A549 (cell line): ENCODE measurements at regions not wholly inside any gene's neighbourhood (a gene's known extent, or its start where the extent isn't known, plus 50 kb on each side); places are given as distances from the start of the nearest gene placed in this dataset.
A peak's percentile ranks its signal among the peaks of the same experiment; 100 is the strongest.
"Not testable (repeated sequence)": the region's sequence is repeated elsewhere in the genome, so short reads cannot be mapped to it uniquely, and the experiment has no call there.

Experiments used
- ATAC-seq, 2 experiments: fragments of 200-7000 bp in 1 of 2; fragments of >200 bp in 1 of 2; cut with Nextera tagmentation in 1 of 2; cut with Tn5 transposase in 1 of 2; 3 replicates each; pipeline versions ENCODE4 v1.8.0 to v1.9.1; 2018 to 2020; ENCODE audit warnings: mild to moderate bottlenecking in 1 of 2, moderate library complexity in 1 of 2
- CTCF ChIA-PET: fragments of 300-600 bp; sonication (Branson Sonifier 250); formaldehyde crosslinking; extraction: SDS; loops from one replicate; lab custom pipeline; 2021; ENCODE audit warnings: antibody characterized with exemption, inconsistent platforms; lab: Yijun Ruan, JAX
- POLR2A ChIA-PET: fragments of 350-600 bp; formaldehyde crosslinking; extraction: SDS; loops from one replicate; lab custom pipeline; 2021; ENCODE audit warnings: antibody characterized with exemption, inconsistent platforms; lab: Yijun Ruan, JAX
- DNase-seq, 2 experiments: peaks; one replicate each; pipeline versions ENCODE4 v3.0.0 to v3.0.0-alpha.2; 2011 to 2016; ENCODE audit warnings: low read depth in 1 of 2, low spot score in 1 of 2
- FAIRE-seq: peaks from 2 replicates; lab custom pipeline; 2011; peaks lifted over from hg19 to GRCh38; lab: Jason Lieb, UNC
- H3K27ac ChIP-seq, 2 experiments: fragments of >200 bp; sonication (Bioruptor Twin); formaldehyde crosslinking; 3 replicates each; pipeline ENCODE4 v1.5.1; 2016 to 2017
- H3K4me1 ChIP-seq: fragments of >200 bp; sonication (Bioruptor Twin); formaldehyde crosslinking; 3 replicates; pipeline ENCODE4 v1.6.1; 2016
- H3K4me2 ChIP-seq: fragments of >200 bp; sonication (Bioruptor Twin); formaldehyde crosslinking; 3 replicates; pipeline ENCODE4 v1.6.1; 2016
- H3K4me3 ChIP-seq: fragments of >200 bp; sonication (Bioruptor Twin); formaldehyde crosslinking; 3 replicates; pipeline ENCODE4 v1.5.1; 2016
- H3K9me3 ChIP-seq: fragments of >200 bp; sonication (Bioruptor Twin); formaldehyde crosslinking; 3 replicates; pipeline ENCODE4 v1.6.1; 2016
- ATOH8 ChIP-seq: fragments of 250-450 bp; sonication (Bioruptor Pico); IDR thresholded peaks from 2 replicates; pipeline ENCODE4 v1.5.0; 2020; ENCODE audit warnings: low read depth, mild to moderate bottlenecking, moderate library complexity
- CHD4 ChIP-seq: fragments of 200-600 bp; sonication (generic); IDR thresholded peaks from 2 replicates; pipeline ENCODE4 v1.6.1; 2016; ENCODE audit warnings: antibody characterized with exemption, mild to moderate bottlenecking, borderline replicate concordance
- EHF ChIP-seq: fragments of 250-450 bp; sonication (Bioruptor Pico); IDR thresholded peaks from 2 replicates; pipeline ENCODE4 v1.5.0; 2020; ENCODE audit warnings: mild to moderate bottlenecking
- EP300 ChIP-seq, 2 experiments: fragments of >200 bp; sonication (Bioruptor Twin); formaldehyde crosslinking; IDR thresholded peaks; 2 replicates in 1 of 2; 3 replicates in 1 of 2; pipeline ENCODE4 v1.6.1; 2016 to 2017
- FOSB ChIP-seq: fragments of 250-450 bp; sonication (Bioruptor Pico); IDR thresholded peaks from 2 replicates; pipeline ENCODE4 v1.5.0; 2020; ENCODE audit warnings: mild to moderate bottlenecking, moderate library complexity
- FOXS1 ChIP-seq: fragments of 250-450 bp; sonication (Bioruptor Pico); IDR thresholded peaks from 2 replicates; pipeline ENCODE4 v1.5.0; 2020; ENCODE audit warnings: mild to moderate bottlenecking, moderate library complexity
- GATA3 ChIP-seq: IDR thresholded peaks from 2 replicates; pipeline ENCODE4 v1.6.1; 2012; ENCODE audit warnings: borderline replicate concordance
- HOXA7 ChIP-seq: fragments of 250-450 bp; sonication (Bioruptor Pico); IDR thresholded peaks from 2 replicates; pipeline ENCODE4 v1.5.0; 2020; ENCODE audit warnings: mild to moderate bottlenecking, moderate library complexity
- JUN ChIP-seq, 2 experiments: fragments of >200 bp; sonication (Bioruptor Twin); formaldehyde crosslinking; IDR thresholded peaks; 2 replicates in 1 of 2; 3 replicates in 1 of 2; pipeline ENCODE4 v1.6.1; 2016 to 2017
- JUNB ChIP-seq: fragments of >200 bp; sonication (Bioruptor Twin); formaldehyde crosslinking; IDR thresholded peaks from 2 replicates; pipeline ENCODE4 v1.6.1; 2016
- NFE2L2 ChIP-seq: fragments of 150-350 bp; conservative IDR thresholded peaks from 2 replicates; pipeline ENCODE4 v1.6.1; 2014; ENCODE audit warnings: low read length
- NPAS2 ChIP-seq: fragments of 250-450 bp; sonication (Bioruptor Pico); IDR thresholded peaks from 2 replicates; pipeline ENCODE4 v1.8.0; 2022; ENCODE audit warnings: mild to moderate bottlenecking, moderate library complexity, borderline replicate concordance
- POLR2A ChIP-seq: IDR thresholded peaks from 2 replicates; pipeline ENCODE4 v1.6.1; 2012; ENCODE audit warnings: mild to moderate bottlenecking, low read length
- POLR2AphosphoS2 ChIP-seq: conservative IDR thresholded peaks from 2 replicates; pipeline ENCODE4 v1.6.1; 2012; ENCODE audit warnings: low read length, improper control_type of control experiment, inconsistent platforms
- RARB ChIP-seq: fragments of 250-450 bp; sonication (Bioruptor Pico); IDR thresholded peaks from 2 replicates; pipeline ENCODE4 v1.8.0; 2021; ENCODE audit warnings: mild to moderate bottlenecking, moderate library complexity
- SMC3 ChIP-seq: fragments of >200 bp; sonication (Bioruptor Twin); formaldehyde crosslinking; IDR thresholded peaks from 3 replicates; pipeline ENCODE4 v1.6.1; 2018; ENCODE audit warnings: inconsistent platforms
- ZC3H11A ChIP-seq: fragments of 450-650 bp; IDR thresholded peaks from 2 replicates; pipeline ENCODE4 v1.6.1; 2014; ENCODE audit warnings: antibody characterized with exemption, mild to moderate bottlenecking
- WGBS: methylation state at CpG from one replicate; pipeline ENCODE4 v1.1.6; 2017; ENCODE audit errors: missing lambda C conversion rate; 5-methylcytosine and 5-hydroxymethylcytosine counted together
- TF ChIP-seq, protein P1 (sequence below): fragments of 250-450 bp; sonication (Bioruptor Pico); IDR thresholded peaks from 2 replicates; pipeline ENCODE4 v1.5.0; 2021; ENCODE audit warnings: mild to moderate bottlenecking, moderate library complexity, borderline replicate concordance
- TF ChIP-seq, protein P2 (sequence below): fragments of 150-350 bp; IDR thresholded peaks from 2 replicates; pipeline ENCODE4 v1.6.1; 2014; ENCODE audit warnings: low read depth, mild to moderate bottlenecking, low read length

GRCh38 chr9:106019702-106020101 lies 325.4 kb downstream of the TMEM38B start (continued):
- TF ChIP-seq EP300 (IDR thresholded peaks at IDR 0.05) (no peak), SMC3 (no peak)

DNA sequence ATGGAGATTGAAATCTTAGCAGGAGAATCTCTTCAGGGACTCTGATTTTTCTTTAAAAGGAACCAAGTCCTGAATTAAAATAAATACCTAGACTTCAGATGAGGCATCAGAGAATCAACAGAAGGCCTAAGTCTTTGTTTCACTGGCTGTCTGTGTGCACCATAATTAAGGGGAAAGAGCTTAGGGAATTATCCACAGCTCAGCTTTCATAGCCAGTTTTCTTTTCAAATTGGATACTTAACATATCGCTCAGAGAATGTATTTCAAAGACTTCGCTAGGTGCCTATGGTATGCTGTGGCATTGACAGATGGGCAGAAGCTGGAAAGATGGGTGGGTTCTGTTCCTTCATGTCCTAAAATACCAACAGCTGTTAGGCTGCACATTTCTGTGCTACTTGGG lies 325.8 kb downstream of the TMEM38B start:
- Histone ChIP-seq H3K4me3 (no peak overlapping the region), H3K4me1 (no peaks in the 10 kb centered on the region), H3K4me2 (no peak overlapping the region), H3K9me3 (no peaks in the 10 kb centered on the region), H3K27ac (no peak overlapping the region)
- no peak for FAIRE-seq
- 20% methylated on average over 2 of the region's 2 CpGs for WGBS
- ChIA-PET POLR2A (no interaction called here), CTCF (no interaction called here)
- DNase-seq, result no peak
- TF ChIP-seq FOSB (CRISPR knock-in tag) (no peak), RARB (CRISPR knock-in tag) (no peak), JUNB (no peak)
- TF ChIP-seq, protein P1, sequence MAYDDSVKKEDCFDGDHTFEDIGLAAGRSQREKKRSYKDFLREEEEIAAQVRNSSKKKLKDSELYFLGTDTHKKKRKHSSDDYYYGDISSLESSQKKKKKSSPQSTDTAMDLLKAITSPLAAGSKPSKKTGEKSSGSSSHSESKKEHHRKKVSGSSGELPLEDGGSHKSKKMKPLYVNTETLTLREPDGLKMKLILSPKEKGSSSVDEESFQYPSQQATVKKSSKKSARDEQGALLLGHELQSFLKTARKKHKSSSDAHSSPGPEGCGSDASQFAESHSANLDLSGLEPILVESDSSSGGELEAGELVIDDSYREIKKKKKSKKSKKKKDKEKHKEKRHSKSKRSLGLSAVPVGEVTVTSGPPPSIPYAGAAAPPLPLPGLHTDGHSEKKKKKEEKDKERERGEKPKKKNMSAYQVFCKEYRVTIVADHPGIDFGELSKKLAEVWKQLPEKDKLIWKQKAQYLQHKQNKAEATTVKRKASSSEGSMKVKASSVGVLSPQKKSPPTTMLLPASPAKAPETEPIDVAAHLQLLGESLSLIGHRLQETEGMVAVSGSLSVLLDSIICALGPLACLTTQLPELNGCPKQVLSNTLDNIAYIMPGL (CRISPR knock-in tag), result no peak
- ATAC-seq, result no peak

- ATAC-seq, result no peak
- WGBS, result 2% methylated on average over 2 of the region's 2 CpGs
- FAIRE-seq, result no peak
- H3K4me2 ChIP-seq, result no peak overlapping the region
- TF ChIP-seq POLR2A, result no peak
- TF ChIP-seq, protein P1 (CRISPR knock-in tag), result no peak
- no peak for TF ChIP-seq ZC3H11A
- no peak for TF ChIP-seq HOXA7
- TF ChIP-seq NFE2L2, result no peak
- TF ChIP-seq JUN (IDR thresholded peaks at IDR 0.05), result no peak
- TF ChIP-seq ATOH8 (CRISPR knock-in tag), result no peak
- no peak for TF ChIP-seq GATA3
- TF ChIP-seq EHF (CRISPR knock-in tag), result no peak
- no peak for TF ChIP-seq POLR2AphosphoS2
- TF ChIP-seq, protein P2, sequence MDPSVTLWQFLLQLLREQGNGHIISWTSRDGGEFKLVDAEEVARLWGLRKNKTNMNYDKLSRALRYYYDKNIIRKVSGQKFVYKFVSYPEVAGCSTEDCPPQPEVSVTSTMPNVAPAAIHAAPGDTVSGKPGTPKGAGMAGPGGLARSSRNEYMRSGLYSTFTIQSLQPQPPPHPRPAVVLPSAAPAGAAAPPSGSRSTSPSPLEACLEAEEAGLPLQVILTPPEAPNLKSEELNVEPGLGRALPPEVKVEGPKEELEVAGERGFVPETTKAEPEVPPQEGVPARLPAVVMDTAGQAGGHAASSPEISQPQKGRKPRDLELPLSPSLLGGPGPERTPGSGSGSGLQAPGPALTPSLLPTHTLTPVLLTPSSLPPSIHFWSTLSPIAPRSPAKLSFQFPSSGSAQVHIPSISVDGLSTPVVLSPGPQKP, result no peak
- no peak for TF ChIP-seq CHD4
- TF ChIP-seq, all 56 proteins: peak for 0
- DNase-seq, result no peak
- Histone ChIP-seq H3K4me1 (no peaks in the 10 kb centered on the region), H3K9me3 (no peaks in the 10 kb centered on the region), H3K27ac (no peak overlapping the region), H3K4me3 (no peak overlapping the region)
- ChIA-PET POLR2A (no interaction called here), CTCF (no interaction called here)
Measured at GRCh38 chr9:106023455-106023854, 329.1 kb downstream of the TMEM38B start.

DNA sequence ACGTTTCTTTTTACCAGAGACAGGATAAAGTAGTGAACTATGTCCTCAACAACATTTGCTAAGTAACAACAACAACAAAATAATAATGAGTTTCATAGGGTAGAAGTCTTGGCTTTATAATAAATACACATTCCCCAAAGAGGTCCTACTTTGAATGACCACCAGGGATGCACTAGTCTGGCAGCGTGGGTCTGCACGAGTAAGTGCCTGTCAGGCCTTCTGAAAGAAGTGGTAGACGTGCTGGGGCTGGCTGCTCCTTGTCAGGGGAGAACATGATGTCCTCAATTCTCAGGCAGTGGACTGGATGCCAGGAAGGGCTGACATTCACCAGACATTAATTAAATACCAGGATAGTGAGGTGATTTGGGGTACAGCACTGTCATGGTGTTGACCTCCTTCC lies 331.1 kb downstream of the TMEM38B start:
- DNase-seq, result peak in 1 of 2 experiments; percentile 4
- no peak for TF ChIP-seq FOXS1 (CRISPR knock-in tag)
- TF ChIP-seq NPAS2, result no peak
- ChIA-PET CTCF (no interaction called here), POLR2A (no interaction called here)
- no peak overlapping the region for H3K4me3 ChIP-seq
- ATAC-seq, result peak; percentile 54 to 56; a peak in 4 of 6 replicates
- no peak overlapping the region for H3K27ac ChIP-seq
- no peaks in the 10 kb centered on the region for H3K4me1 ChIP-seq
- 1% methylated on average over 4 of the region's 4 CpGs for WGBS
- H3K4me2 ChIP-seq, result no peak overlapping the region
- no peaks in the 10 kb centered on the region for H3K9me3 ChIP-seq
- no peak for FAIRE-seq

GRCh38 chr9:106030146-106030545 lies 335.8 kb downstream of the TMEM38B start:
- H3K27ac ChIP-seq, POLR2A ChIA-PET, DNase-seq, CTCF ChIA-PET, H3K4me1 ChIP-seq, H3K9me3 ChIP-seq, FAIRE-seq, ATAC-seq, H3K4me2 ChIP-seq, H3K4me3 ChIP-seq: not testable (repeated sequence)
- WGBS, result 9% methylated on average over 3 of the region's 3 CpGs
